Renal cortex interstitium (tissue), 11 donors: ENCODE measurements at regions not wholly inside any gene's neighbourhood (a gene's known extent, or its start where the extent isn't known, plus 50 kb on each side); places are given as distances from the start of the nearest gene placed in this dataset.

ENCODE experiments used
- DNase-seq, 11 donors: peaks; one replicate each; pipeline ENCODE4 v3.0.0-alpha.2; 2013; ENCODE audit warnings: low read depth in 9 of 11, low spot score in 4 of 11; ENCODE audit errors: extremely low read depth in 1 of 11

- DNase-seq = peak in 1 of 11 donors; percentile 12
Observed at GRCh38 chr10:118473305-118473960, 122.0 kb downstream of the PRLHR start.

- peak in 4 of 11 donors; percentile 22 to 49 (median 36) for DNase-seq
Observed at GRCh38 chr10:118472415-118473304, 122.8 kb downstream of the PRLHR start.

- no peak for DNase-seq
Observed at GRCh38 chr10:118471863-118472262, 123.6 kb downstream of the PRLHR start.

- no peak for DNase-seq
Observed at GRCh38 chr10:118470470-118470869, 125.0 kb downstream of the PRLHR start.

- no peak for DNase-seq
Observed at GRCh38 chr10:118467200-118467599, 125.1 kb upstream of the FAM204A start.

- no peak for DNase-seq
Observed at GRCh38 chr10:118465300-118465874, 123.3 kb upstream of the FAM204A start.

- DNase-seq = no peak
Observed at GRCh38 chr10:118463740-118464139, 121.6 kb upstream of the FAM204A start.

GRCh38 chr10:118462401-118462800, 120.3 kb upstream of the FAM204A start:
- no peak for DNase-seq

GRCh38 chr10:118459642-118460193, 117.6 kb upstream of the FAM204A start:
- DNase-seq = peak; percentile 44 to 77 (median 60)

- DNase-seq = no peak
Observed at GRCh38 chr10:118458957-118459641, 117.0 kb upstream of the FAM204A start.

GRCh38 chr10:118457824-118458428, 115.8 kb upstream of the FAM204A start:
- no peak for DNase-seq

- no peak for DNase-seq
Observed at GRCh38 chr10:118455181-118455695, 113.1 kb upstream of the FAM204A start.

- peak in 1 of 11 donors; percentile 26 for DNase-seq
Observed at GRCh38 chr10:118454211-118454610, 112.1 kb upstream of the FAM204A start.

GRCh38 chr10:118452098-118452497, 110.0 kb upstream of the FAM204A start:
- no peak for DNase-seq

- no peak for DNase-seq
Observed at GRCh38 chr10:118449521-118449920, 107.4 kb upstream of the FAM204A start.

- DNase-seq = no peak
Observed at GRCh38 chr10:118448744-118449143, 106.6 kb upstream of the FAM204A start.

- peak in 1 of 11 donors; percentile 3 for DNase-seq
Observed at GRCh38 chr10:118447478-118448270, 105.5 kb upstream of the FAM204A start.

GRCh38 chr10:118445535-118445934, 103.4 kb upstream of the FAM204A start:
- no peak for DNase-seq
